ENCODE measurements at regions not wholly inside any gene's neighbourhood (a gene's known extent, or its start where the extent isn't known, plus 50 kb on each side); places are given as distances from the start of the nearest gene placed in this dataset.

DNA sequence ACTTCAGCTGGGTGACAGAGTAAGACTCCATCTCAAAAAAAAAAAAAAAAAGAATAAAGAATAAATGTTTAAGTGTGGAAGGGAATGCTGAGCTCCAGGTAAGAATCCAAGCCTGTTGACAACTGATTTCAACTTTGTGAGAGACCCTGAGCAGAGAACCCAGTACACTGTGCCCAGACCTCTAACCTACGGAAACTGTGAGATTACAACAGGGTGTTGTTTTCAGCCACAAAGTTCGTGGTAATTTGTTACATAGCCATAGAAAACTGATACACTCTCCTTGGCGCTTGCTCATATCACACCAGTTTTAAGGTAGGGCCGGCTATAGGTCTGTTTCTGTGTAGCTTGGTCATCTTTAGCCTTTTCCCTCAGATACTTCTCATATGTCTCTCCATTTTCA is 98.4 kb upstream of the PAPOLG start:
- Histone ChIP-seq H3K4me3 (ENCODE audit: low read depth, low read length) (no peak overlapping the region), H3K4me1 (ENCODE audit: control insufficient read depth, insufficient read depth, low read length) (no peaks in the 10 kb centered on the region), H3K36me3 (ENCODE audit: control insufficient read depth in 2 of 2, insufficient read depth in 1 of 2, low read length in 2 of 2) (no peaks in the 10 kb centered on the region), H3K9me3 (ENCODE audit: control insufficient read depth, insufficient read depth, low read depth, low read length) (no peaks in the 10 kb centered on the region), H3K27ac (ENCODE audit: extremely low read depth, low read depth, low read length) (no peak overlapping the region)
- TF ChIP-seq ZNF513 (tag by site-specific recombination; IDR thresholded peaks at IDR 0.05) (no peak), GLI2 (tag by site-specific recombination; IDR thresholded peaks at IDR 0.05; ENCODE audit: borderline replicate concordance, low read depth) (no peak), ZBTB1 (tag by site-specific recombination; IDR thresholded peaks at IDR 0.05) (no peak), ZNF302 (tag by site-specific recombination; IDR thresholded peaks at IDR 0.05; ENCODE audit: low read depth) (no peak), ZNF202 (tag by site-specific recombination; IDR thresholded peaks at IDR 0.05; ENCODE audit: borderline replicate concordance) (no peak), ZNF37A (tag by site-specific recombination; IDR thresholded peaks at IDR 0.05) (no peak), ZNF2 (tag by site-specific recombination; IDR thresholded peaks at IDR 0.05) (no peak), ZNF155 (tag by site-specific recombination; IDR thresholded peaks at IDR 0.05) (no peak), ZNF140 (tag by site-specific recombination; IDR thresholded peaks at IDR 0.05) (no peak), PRDM4 (tag by site-specific recombination; IDR thresholded peaks at IDR 0.05) (no peak), ZNF501 (tag by site-specific recombination; IDR thresholded peaks at IDR 0.05) (no peak), ZNF747 (tag by site-specific recombination; IDR thresholded peaks at IDR 0.05) (no peak), ZNF518A (tag by site-specific recombination; conservative IDR thresholded peaks at IDR 0.05; ENCODE audit: low read depth) (no peak), SP3 (tag by site-specific recombination; IDR thresholded peaks at IDR 0.05) (no peak), KLF1 (tag by site-specific recombination; IDR thresholded peaks at IDR 0.05) (no peak), ZNF433 (tag by site-specific recombination; IDR thresholded peaks at IDR 0.05; ENCODE audit: low read depth) (no peak)
- TF ChIP-seq, protein P1, sequence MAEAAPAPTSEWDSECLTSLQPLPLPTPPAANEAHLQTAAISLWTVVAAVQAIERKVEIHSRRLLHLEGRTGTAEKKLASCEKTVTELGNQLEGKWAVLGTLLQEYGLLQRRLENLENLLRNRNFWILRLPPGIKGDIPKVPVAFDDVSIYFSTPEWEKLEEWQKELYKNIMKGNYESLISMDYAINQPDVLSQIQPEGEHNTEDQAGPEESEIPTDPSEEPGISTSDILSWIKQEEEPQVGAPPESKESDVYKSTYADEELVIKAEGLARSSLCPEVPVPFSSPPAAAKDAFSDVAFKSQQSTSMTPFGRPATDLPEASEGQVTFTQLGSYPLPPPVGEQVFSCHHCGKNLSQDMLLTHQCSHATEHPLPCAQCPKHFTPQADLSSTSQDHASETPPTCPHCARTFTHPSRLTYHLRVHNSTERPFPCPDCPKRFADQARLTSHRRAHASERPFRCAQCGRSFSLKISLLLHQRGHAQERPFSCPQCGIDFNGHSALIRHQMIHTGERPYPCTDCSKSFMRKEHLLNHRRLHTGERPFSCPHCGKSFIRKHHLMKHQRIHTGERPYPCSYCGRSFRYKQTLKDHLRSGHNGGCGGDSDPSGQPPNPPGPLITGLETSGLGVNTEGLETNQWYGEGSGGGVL (tag by site-specific recombination; IDR thresholded peaks at IDR 0.05): no peak
- TF ChIP-seq, protein P2, sequence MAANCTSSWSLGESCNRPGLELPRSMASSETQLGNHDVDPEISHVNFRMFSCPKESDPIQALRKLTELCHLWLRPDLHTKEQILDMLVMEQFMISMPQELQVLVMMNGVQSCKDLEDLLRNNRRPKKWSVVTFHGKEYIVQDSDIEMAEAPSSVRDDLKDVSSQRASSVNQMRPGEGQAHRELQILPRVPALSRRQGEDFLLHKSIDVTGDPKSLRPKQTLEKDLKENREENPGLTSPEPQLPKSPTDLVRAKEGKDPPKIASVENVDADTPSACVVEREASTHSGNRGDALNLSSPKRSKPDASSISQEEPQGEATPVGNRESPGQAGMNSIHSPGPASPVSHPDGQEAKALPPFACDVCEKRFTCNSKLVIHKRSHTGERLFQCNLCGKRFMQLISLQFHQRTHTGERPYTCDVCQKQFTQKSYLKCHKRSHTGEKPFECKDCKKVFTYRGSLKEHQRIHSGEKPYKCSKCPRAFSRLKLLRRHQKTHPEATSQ (tag by site-specific recombination; IDR thresholded peaks at IDR 0.05): no peak
- ChIA-PET POLR2A (no interaction called here), CTCF (interaction anchor here (1.1 to 2.9 kb wide), 3 partner anchors 14 to 17 kb away, joined by 4 to 11 read pairs (median 5); no protein-coding TSS in a partner anchor)

All from HEK293 (cell line).